RWPE2 (cell line): ENCODE measurements at regions not wholly inside any gene's neighbourhood (a gene's known extent, or its start where the extent isn't known, plus 50 kb on each side); places are given as distances from the start of the nearest gene placed in this dataset.

Experiments
- ATAC-seq: fragments of 200-7000 bp; cut with Tn5 transposase; 3 replicates; pipeline ENCODE4 v1.9.1; 2021; ENCODE audit warnings: low read depth
- DNase-seq: peaks from one replicate; pipeline ENCODE4 v3.0.0-alpha.2; 2020; ENCODE audit warnings: low spot score
- H3K27ac ChIP-seq: fragments of 450-650 bp; 2 replicates; pipeline ENCODE4 v1.5.1; 2017; ENCODE audit warnings: mild to moderate bottlenecking; ENCODE audit not compliant: poor library complexity, severe bottlenecking
- H3K27me3 ChIP-seq: fragments of 250-450 bp; sonication (Bioruptor Pico); 2 replicates; pipeline ENCODE4 v1.5.1; 2021; ENCODE audit warnings: mild to moderate bottlenecking, moderate library complexity; ENCODE audit not compliant: insufficient read depth, poor library complexity, severe bottlenecking
- H3K36me3 ChIP-seq: fragments of 250-450 bp; sonication (Bioruptor Pico); 2 replicates; pipeline ENCODE4 v1.5.1; 2020; ENCODE audit warnings: low read depth, mild to moderate bottlenecking, moderate library complexity
- H3K4me1 ChIP-seq: fragments of 250-450 bp; sonication (Bioruptor Pico); 2 replicates; pipeline ENCODE4 v1.5.1; 2021; ENCODE audit warnings: mild to moderate bottlenecking, moderate library complexity; ENCODE audit not compliant: insufficient read depth, poor library complexity, severe bottlenecking
- H3K4me3 ChIP-seq: fragments of 250-450 bp; sonication (Bioruptor Pico); 2 replicates; pipeline ENCODE4 v1.5.1; 2021; ENCODE audit warnings: mild to moderate bottlenecking, moderate library complexity; ENCODE audit not compliant: severe bottlenecking
- H3K9me3 ChIP-seq: fragments of 250-450 bp; sonication (Bioruptor Pico); 2 replicates; pipeline ENCODE4 v1.5.1; 2021; ENCODE audit warnings: mild to moderate bottlenecking, moderate library complexity; ENCODE audit not compliant: severe bottlenecking
- CTCF ChIP-seq: fragments of 450-650 bp; IDR thresholded peaks from one replicate; pipeline ENCODE4 v1.5.1; 2017; ENCODE audit warnings: mild to moderate bottlenecking, moderate library complexity; ENCODE audit not compliant: poor library complexity, severe bottlenecking

GRCh38 chr3:124318014-124318413 is 326.1 kb upstream of the ROPN1 start:
- Histone ChIP-seq H3K27ac (no peak overlapping the region), H3K9me3 (no peaks in the 10 kb centered on the region), H3K27me3 (no peaks in the 10 kb centered on the region), H3K4me1 (no peaks in the 10 kb centered on the region), H3K4me3 (no peak overlapping the region), H3K36me3 (no peaks in the 10 kb centered on the region)
- no peak for DNase-seq
- no peak for ATAC-seq
- TF ChIP-seq CTCF = no peak

- H3K27me3 ChIP-seq = no peaks in the 10 kb centered on the region
- H3K27ac ChIP-seq = no peak overlapping the region
- no peak overlapping the region for H3K4me3 ChIP-seq
- DNase-seq (no peak), ATAC-seq (no peak)
- TF ChIP-seq CTCF = no peak
- no peaks in the 10 kb centered on the region for H3K36me3 ChIP-seq
- H3K4me1 ChIP-seq = no peaks in the 10 kb centered on the region
- H3K9me3 ChIP-seq = no peaks in the 10 kb centered on the region
Observed at GRCh38 chr3:124318656-124319055, 326.7 kb upstream of the ROPN1 start.

GRCh38 chr3:124320976-124321375 is 329.1 kb upstream of the ROPN1 start:
- Histone ChIP-seq H3K27ac (no peak overlapping the region), H3K9me3 (no peaks in the 10 kb centered on the region), H3K4me1 (no peaks in the 10 kb centered on the region), H3K36me3 (no peaks in the 10 kb centered on the region), H3K27me3 (peaks cover 6% of the 10 kb centered on the region), H3K4me3 (no peak overlapping the region)
- no peak for DNase-seq
- no peak for ATAC-seq
- no peak for TF ChIP-seq CTCF

- no peaks in the 10 kb centered on the region for H3K9me3 ChIP-seq
- no peak overlapping the region for H3K4me3 ChIP-seq
- DNase-seq (no peak), ATAC-seq (no peak)
- H3K27ac ChIP-seq = no peak overlapping the region
- no peaks in the 10 kb centered on the region for H3K4me1 ChIP-seq
- H3K36me3 ChIP-seq = no peaks in the 10 kb centered on the region
- TF ChIP-seq CTCF = no peak
- H3K27me3 ChIP-seq = peaks cover 7% of the 10 kb centered on the region
Observed at GRCh38 chr3:124322309-124322880, 330.5 kb upstream of the ROPN1 start.

GRCh38 chr3:124322966-124323365 is 331.0 kb upstream of the ROPN1 start:
- Histone ChIP-seq H3K27ac (no peak overlapping the region), H3K9me3 (no peaks in the 10 kb centered on the region), H3K27me3 (peaks cover 7% of the 10 kb centered on the region), H3K4me1 (no peaks in the 10 kb centered on the region), H3K36me3 (no peaks in the 10 kb centered on the region), H3K4me3 (no peak overlapping the region)
- no peak for TF ChIP-seq CTCF
- DNase-seq = no peak
- no peak for ATAC-seq
